Left cardiac atrium (tissue), 4 donors: ENCODE measurements at regions not wholly inside any gene's neighbourhood (a gene's known extent, or its start where the extent isn't known, plus 50 kb on each side); places are given as distances from the start of the nearest gene placed in this dataset.

Experiments
- ATAC-seq, 2 donors: fragments of 200-7000 bp; cut with Tn5 transposase; one replicate each; pipeline ENCODE4 v1.9.1; 2020; ENCODE audit warnings: mild to moderate bottlenecking in 2 of 2, moderate library complexity in 2 of 2
- DNase-seq: peaks from one replicate; pipeline ENCODE4 v3.0.0-alpha.2; 2020
- intact Hi-C, 2 donors: fragments of 100-400 bp; cut with DNase I; formaldehyde crosslinking; loops; one replicate each; pipeline versions ENCODE4 v1.14.1 to v1.15.1; 2022 to 2023
- donor health status: DM: no; HTN: yes; CAD: no.
- donor health status: DM: no; HTN: yes; CAD: no; lungs with severe emphysema.
- donor health status: DM: yes; HTN: yes; CAD: no.
- donor health status: Dilated cardiomyopathy.

DNA sequence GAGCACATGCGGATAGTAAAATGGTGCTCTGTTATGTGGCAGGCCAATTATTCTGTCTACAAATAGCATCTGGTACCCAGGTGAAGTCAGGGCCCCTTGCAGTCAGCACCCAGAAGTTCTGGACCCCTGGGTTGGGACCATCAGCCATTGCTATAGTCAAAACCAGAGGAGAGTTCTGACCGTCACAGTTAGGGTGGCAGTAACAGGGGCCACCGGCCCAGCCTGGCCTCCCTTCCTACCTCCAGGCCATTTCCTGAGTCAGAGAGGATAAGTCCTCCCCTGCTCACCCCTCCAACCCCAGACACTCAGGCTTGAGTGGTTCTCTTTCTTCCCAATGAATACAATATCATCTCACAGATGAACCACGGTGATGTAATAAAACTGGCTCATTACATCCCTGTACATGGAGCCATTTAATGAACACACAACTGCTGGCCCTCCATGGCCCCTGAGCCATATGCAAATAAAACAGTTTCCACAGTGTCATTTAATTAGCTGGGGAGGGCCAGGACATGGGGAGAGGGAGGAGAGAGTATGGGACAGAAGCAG, 673.6 kb downstream of the MATN1 start:
- DNase-seq (no peak), ATAC-seq (no peak)
- intact Hi-C loops: no loop called here

DNA sequence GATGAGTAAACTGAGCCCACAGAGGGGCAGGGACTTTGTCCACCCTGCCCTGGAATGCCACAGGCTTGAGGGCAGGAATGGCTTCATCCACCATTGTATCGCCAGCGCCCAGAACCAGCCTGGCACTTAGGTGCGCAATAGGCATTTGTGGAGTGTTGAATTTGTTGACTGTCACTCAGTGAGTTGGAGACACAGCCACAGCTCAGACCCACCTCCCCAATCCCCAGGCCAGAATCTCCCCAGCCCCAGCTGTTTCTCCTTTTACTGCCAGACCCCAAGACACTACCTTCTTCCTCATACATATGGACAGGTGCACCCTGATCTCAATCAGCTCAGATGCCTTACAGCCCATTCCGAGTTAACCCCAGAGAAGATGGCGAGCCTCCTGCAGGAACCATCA, 674.5 kb downstream of the MATN1 start:
- ATAC-seq (no peak), DNase-seq (no peak)
- intact Hi-C loops: no loop called here

DNA sequence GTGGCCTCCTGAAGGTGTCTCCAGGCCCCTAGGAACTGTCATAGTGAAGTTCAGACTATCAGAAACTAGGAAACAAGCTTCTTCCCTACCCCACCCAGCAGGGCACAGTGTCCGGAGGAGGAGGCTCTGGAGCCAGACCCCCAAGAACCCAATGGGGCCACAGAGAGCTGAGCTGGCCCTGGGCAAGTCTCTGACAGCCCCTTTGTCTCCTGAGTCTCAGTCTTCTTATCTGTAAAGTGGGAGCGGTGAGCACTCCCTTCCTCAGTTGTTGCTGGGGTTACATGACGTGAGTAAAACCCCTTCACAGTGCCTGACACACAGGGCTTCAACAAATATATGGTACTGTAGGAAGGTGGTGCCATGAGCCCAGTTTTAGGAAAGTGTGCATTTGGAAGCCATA, 675.8 kb downstream of the MATN1 start:
- intact Hi-C loops: no loop called here

DNA sequence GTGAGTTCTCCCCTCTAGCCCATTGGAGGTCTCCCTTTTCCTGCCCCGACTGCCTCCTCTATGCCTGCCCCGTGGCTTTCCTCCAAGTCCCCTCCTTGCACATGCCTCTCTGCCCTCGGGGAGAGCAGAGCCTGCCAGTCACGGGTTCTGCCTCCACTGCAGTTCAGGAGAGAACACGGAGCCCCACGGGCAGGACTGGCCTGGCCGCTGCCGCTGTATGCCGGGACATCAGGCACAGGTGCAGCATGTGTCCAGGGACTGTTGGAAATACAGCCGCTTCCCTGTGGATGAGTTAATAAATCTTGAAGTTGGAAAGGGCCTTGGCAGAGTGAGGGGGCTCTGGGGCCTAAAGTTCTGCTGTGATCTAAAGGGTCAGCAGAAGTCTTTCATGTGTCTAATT, 676.6 kb downstream of the MATN1 start:
- ATAC-seq (no peak), DNase-seq (no peak)
- intact Hi-C loops: no loop called here

More for the DNA sequence above, 675.8 kb downstream of the MATN1 start:
- DNase-seq: no peak
- ATAC-seq: no peak

DNA sequence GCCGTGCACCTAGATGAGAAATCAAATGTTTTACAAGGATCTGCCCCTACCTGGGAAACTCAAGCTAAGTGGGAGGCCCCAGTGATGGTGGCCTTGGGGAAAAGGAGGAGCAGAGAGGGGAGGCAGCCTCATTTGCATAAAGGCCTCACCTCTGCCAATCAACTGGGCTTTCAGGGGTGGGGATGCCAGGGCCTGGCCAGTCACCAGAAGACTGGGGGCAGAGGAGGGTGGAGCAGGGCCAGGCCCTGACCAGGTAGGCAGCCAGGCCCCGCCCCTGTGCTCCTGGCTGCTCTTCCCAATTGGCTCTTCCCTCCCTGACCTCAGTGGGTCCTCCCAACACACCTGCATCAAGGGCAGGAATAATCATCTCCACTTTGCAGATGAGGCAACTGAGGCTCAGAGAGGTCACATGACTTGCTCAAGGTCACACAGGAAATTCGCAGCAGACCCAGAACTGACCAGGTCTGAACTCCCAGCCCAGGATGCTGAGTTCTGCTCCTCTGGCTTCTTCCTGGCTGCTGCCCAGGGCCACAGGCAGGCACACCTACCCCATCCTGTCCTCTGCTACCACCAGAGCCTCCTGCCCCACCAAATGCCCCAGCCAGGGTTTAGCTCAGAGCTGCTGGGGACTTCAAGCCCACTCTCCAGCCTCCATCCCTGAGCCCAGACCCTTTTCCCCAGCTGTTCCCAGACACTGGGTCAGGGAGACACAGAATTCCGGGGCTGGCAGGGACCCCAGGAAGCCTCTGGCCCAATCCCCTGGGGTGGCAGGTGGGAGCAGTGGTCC, 677.9 kb downstream of the MATN1 start:
- intact Hi-C loops: no loop called here
- DNase-seq (no peak), ATAC-seq (no peak)

DNA sequence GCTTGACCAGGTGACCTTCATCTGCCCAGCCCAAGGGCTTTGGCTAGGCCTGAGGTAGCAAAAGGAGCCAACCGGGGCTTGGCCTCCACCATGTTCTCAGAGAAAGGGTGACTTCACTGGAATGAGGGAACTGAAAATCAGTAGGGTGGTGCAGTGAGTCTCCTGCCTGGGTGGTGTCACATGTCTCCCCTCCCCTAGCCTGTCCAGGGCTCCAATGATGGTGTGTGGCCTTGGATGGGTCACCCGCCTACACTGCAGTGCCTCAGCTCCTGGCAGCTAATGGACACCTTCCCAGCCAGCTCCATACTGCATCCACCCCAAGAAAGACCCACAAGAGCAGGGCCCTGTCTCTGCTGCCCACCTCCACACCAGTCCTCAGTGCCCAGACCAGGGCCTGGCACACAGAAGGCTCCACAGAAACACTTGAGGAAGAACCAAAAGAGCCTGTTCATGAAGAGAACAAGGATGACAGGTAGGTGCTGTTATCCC, 678.7 kb downstream of the MATN1 start:
- ATAC-seq (no peak), DNase-seq (no peak)
- intact Hi-C loops: no loop called here

DNA sequence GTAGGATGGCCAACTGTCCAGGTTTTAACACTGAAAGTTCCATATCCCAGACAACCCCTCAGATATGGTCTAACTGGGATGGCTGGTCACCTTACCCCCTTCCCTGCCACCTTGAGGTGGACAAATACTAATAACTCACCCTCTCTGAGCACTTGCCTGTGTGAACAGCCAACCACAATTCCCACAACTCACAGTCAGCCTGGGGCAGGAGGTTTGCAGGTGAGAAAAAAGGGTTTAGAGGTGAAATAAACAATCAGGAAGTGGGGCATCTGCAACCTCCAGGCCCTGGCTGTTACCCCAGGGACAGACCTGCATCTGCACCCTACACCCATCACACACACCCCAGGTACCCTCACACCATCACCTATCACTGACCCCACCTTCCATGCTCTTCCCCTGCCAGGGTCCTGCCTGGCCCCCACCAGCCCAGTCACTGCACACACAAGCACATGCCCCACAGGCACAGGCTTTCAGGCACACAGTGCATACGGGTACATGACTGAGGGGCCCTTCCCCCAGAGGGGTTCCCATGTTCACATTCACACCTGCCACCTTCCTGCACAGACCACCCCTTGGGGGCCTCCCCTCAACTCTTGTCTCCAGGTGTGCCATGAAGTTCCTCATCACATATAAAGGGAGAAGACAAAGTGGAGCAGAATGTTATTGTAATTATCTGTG, 679.5 kb downstream of the MATN1 start:
- intact Hi-C loops: no loop called here
- ATAC-seq (no peak), DNase-seq (no peak)

DNA sequence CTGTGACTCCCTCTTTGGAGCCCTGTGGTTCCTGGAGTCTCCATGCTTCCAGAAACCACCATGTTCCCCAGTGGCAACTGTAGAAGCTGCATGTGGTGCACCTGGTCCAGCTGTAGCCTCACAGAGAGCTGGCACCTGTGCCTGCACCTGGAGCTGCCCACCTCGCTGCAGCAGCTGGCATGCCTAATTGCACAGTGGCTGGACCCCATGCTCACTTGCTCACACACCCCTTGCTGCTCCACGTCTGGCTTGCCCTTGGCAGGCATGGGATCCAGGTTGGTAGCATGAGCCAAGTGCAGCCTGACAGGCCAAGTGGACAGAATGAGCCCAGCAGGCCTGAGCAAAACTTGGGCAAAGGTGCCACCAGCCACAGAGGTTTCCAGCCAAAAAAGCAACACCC, 680.1 kb downstream of the MATN1 start:
- ATAC-seq: no peak
- intact Hi-C loops: no loop called here
- DNase-seq: no peak

DNA sequence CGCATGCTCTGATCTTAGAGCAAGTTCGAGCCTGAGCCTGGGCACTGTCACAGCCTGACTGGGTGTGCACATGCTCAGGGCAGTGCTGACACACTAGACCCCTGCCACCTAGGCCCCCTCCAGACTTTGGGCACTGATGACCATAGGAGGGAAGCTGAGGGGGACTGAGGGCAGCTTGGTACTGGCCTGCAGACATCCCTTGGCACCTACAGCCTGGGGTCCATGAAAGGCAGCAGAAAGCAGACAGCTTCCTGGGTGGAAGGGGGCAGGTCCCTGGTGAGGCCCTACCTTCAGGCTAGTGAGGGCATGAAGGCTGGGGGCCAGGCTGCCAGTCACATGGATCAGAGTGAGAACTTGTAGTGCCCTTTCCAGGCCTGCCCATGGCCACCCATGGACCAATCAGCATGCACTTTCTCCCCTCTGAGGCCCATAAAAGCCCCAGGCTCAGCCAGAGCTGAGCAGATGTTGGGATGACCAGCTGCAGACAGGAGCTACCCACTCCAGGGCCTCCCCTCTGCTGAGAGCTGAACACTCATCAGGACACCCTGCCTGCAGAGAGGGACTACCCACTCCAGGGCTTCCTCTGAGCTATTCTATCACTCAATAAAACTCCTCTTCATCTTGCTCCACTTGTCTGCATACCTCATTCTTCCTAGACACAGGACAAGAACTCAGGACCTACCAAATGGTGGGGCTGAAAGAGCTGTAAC, 680.8 kb downstream of the MATN1 start:
- intact Hi-C loops: no loop called here
- ATAC-seq (no peak), DNase-seq (no peak)

DNA sequence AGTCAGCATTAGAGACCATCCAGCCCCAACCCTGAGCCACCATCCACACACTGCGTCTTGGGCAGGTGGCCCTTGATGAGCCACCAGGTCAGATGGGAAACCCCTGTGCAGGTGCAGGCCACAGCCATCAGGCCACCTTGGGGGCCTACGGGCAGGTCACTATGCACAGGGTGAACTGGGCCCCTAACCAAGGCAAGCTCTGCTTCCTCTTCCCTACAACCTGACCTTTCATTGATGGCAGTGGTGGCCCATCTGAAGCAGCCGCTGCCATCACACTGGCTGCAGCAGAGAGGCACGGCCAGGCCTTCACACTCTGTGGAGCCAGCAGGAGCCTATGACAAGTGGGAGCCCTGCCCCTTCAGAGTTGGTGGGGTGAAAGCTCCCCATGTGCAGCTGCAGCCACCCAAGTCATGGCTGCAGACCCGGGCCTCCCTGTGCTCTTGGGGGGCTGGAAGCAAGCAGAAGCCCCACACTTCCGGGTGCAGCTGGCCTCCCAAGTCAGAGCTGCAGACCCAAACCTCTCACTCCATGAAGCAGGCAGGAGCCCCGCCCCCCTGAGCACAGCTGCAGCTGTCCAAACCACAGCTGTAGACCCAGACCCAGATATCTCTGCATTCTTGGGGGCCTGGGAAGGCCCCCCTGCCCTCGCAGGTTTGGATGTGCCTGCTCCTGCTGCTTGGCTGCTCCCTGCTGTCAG, 681.5 kb downstream of the MATN1 start:
- intact Hi-C loops: no loop called here
- DNase-seq (no peak), ATAC-seq (no peak)

DNA sequence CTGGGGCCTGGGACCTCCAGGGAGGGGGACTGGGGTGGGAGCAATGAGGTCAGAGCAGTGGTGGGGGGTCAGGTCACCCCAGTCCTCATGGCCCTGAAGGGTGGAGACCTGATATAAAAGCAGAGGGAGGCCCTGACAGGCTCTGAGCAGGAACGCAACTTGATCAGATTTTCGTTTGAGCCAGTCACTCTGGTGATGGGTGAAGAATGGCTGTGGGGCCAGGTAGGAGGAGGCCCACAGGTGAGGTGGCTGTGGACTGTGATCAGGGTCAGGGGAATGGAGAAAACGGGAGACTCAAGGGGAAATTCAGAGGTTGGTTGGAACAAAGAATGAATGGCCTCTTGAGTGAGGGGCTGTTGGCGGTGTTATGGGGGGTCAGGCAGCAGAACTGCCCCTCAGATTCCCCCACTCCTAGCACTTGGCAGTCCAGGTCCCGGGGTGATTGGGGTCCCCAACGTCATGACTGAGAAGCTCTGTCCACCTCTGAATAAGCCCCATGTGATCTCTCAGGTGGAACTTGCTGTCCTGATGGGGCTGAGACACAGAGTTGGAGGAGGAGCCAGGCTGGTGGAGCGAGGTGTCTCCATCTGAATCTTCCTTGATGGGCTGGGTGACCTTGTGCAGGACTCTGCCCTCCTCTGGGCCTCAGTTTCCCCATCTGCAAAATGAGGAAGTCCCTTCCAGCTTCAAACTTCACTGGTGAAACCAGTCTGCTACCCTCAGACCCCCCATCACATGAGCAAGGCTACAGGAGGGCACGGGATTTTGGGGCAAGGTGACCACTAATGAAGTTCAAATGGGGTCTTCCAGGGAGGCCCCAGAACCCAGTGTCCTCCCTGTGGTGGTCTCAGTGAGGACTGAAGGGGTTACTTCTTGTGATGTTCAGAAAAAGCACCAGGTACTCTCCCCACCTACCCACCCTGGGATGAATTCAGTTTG, 683.0 kb downstream of the MATN1 start:
- DNase-seq (no peak), ATAC-seq (no peak)
- intact Hi-C loops: no loop called here

DNA sequence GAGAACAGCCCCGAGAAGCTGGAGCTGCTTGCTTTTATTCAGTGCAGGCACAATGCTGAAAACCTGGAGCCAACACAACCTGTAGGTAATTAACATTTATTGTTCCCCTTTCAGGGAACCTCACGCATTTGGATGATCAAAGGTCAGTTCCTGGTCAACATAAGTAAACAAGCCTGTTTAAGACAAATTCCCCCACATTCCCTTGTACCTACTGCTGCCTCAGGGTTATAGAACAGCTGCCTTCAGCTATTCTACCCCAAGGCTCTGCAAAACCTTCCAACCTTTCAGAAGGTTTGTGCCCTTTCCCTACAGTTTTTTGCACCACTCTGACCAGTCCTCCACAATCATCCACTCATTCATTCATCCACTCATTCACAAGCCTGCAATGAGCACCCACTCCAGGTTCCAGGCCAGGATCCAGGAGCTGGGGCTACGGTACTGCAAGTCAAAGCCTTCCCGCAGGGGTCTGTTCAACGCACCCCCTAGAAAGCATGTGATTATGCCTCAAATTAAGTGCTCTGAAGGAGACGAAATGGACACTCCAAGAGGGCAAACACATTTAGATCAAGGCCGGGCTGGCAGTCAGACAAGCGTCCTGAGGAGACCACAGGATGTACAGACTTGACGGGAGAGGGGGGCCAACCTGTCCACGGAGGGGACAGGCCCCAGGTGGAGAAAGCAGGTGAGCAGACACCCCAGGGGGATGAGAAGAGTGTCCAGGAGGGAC, 683.9 kb downstream of the MATN1 start:
- DNase-seq (no peak), ATAC-seq (no peak)
- intact Hi-C loops: no loop called here

DNA sequence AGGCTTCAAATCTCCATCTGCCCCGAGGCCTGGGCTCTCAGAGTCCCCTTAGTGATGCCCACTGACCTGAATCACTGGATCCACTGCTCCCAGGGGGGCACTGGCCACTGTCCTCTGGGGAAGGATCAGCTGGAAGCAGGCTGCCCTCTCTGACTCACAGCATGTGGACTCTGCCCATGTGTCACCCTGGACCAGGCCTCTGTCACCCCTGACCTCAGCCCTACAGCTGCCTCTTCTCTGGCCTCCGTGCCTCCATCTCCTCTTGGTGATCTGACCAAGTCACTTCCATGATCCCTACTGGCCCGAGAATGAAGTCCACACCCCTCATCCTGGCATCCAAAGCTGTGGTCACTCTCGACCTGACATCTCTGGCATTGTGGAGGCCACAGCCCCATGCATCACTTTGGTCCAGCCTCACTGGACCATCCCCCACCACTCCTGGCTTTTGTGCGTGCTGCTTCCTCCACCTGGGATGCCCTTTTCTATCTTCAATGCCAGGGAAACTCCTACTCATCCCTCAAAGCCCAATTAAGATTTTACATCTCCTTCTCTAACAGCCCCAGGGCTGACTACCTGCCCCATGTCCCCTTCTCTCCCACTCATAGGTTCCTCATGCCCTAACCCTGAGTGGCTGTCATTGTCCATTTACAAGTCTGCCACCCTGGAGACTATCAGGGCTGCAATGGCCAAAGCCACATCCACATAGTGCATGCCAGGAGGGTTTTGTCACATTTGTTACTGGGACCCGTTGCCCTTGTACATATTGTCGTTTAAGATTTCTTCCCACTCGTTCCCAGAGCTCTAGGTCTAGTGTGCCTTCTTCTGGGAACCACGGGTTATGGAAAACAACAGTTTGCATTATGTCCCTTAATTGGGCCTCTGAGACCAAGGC, 685.0 kb downstream of the MATN1 start:
- intact Hi-C loops: no loop called here
- no peak for DNase-seq
- ATAC-seq: no peak

DNA sequence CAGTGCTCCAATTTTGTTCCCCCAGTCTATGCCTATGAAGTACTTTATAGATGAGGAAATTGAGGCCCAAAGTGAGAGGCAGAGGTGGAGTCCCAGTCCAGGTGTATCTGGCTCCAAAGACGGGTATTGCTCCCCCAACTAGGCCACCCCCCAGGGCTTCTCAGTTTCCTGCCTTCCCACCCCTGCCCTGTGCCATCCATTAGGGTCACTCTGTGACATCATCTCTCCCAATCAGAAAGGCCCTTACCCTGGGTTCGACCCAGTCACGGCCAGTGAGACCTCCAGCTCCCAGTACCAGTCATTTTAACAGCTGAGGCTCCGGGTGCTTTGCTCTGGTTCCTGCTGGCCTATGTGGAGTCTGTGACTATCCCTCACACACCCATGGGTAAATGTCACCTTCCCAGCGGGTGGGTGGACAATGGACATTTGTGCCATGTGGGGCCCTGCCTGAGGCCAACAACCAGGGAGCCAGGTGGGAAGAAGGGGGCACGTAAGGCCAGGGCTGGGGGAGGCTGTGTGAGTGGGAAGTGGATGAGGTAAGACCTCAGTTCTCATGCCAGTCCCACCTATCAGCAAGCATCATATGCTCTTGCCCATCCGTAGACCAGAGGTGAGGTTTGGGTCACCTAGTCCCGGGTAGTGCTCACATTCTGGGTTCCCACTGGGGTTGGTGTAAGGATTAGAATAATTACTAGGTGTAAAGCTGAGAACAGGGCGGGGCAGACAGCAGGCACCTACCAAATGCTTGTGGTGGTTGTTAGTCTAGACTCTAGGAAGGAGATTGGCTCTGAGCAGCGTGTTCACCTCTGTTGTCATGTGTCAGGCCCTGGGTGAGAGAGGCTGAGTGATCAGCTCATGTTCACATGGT, 685.9 kb downstream of the MATN1 start:
- ATAC-seq: no peak
- intact Hi-C loops: no loop called here
- no peak for DNase-seq

DNA sequence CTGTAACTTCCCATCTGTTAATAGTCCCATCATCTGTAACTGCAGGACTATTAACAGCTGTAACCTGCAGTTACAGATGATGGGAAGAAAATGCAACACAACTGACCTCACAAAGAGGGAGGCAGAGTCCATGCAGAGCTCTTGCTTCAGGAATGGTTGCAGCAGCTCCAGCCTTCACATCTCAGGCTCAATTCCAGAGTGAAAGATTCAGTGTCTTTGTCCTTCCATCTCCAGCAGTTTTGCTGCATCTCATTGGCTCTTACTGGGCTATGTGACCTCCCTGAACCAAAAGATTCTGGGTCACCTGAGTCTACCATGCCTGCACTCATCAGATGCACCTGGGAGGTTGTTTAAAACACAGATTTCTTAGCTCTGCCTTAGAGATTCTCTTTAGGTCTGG, 686.7 kb downstream of the MATN1 start:
- intact Hi-C loops: no loop called here
- ATAC-seq (no peak), DNase-seq (no peak)

DNA sequence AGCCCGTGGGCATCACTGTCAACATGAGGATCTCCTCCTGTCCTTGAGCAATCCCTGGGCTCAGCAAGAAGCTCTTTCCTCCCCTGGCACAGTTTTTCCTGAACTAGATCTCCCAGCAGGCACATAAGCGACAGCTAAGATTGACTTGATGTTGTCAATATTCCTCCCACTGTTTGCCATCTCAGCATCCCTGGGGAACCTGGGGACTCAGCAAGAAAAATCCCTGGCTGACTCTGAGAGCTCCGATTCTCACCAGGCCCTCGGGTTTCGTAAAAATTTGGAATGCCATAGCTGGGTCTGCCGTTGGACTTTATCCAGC, 687.2 kb downstream of the MATN1 start:
- ATAC-seq: no peak
- no peak for DNase-seq
- intact Hi-C loops: no loop called here
